Tibial artery (tissue), 4 donors: ENCODE measurements at regions not wholly inside any gene's neighbourhood (a gene's known extent, or its start where the extent isn't known, plus 50 kb on each side); places are given as distances from the start of the nearest gene placed in this dataset.

Experiments used
- DNase-seq, 2 donors: peaks; one replicate each; pipeline ENCODE4 v3.0.0-alpha.2; 2019
- H3K27ac ChIP-seq, 2 donors: fragments of 200-600 bp; sonication (generic) in 1 of 2; 1 replicate in 1 of 2; 2 replicates in 1 of 2; pipeline ENCODE4 v1.5.1; 2018 to 2019; ENCODE audit warnings: mild to moderate bottlenecking in 1 of 2
- H3K27me3 ChIP-seq, 2 donors: fragments of 200-600 bp; sonication (generic) in 1 of 2; one replicate each; pipeline versions ENCODE4 v1.5.1 to v1.6.0; 2016 to 2019
- H3K36me3 ChIP-seq, 3 donors: fragments of 200-600 bp; sonication (generic) in 2 of 3; one replicate each; pipeline ENCODE4 v1.5.1; 2016 to 2019; ENCODE audit warnings: mild to moderate bottlenecking in 2 of 3
- H3K4me1 ChIP-seq, 4 donors: fragments of 200-600 bp; sonication (generic) in 2 of 4; 1 replicate in 3 of 4; 2 replicates in 1 of 4; pipeline ENCODE4 v1.5.1; 2016 to 2019
- H3K4me3 ChIP-seq, 2 donors: fragments of 200-600 bp; sonication (generic) in 1 of 2; 1 replicate in 1 of 2; 2 replicates in 1 of 2; pipeline ENCODE4 v1.5.1; 2018 to 2019; ENCODE audit warnings: mild to moderate bottlenecking in 2 of 2
- H3K9me3 ChIP-seq, 3 donors: fragments of 200-600 bp; sonication (generic) in 1 of 3; one replicate each; pipeline ENCODE4 v1.5.1; 2016 to 2019
- CTCF ChIP-seq, 2 experiments: fragments of 200-600 bp in 1 of 2; fragments of 450-650 bp in 1 of 2; IDR thresholded peaks; one replicate each; pipeline ENCODE4 v1.5.1; 2017 to 2019; ENCODE audit warnings: antibody characterized with exemption in 2 of 2, mild to moderate bottlenecking in 1 of 2, moderate library complexity in 1 of 2
- intact Hi-C: fragments of 100-400 bp; cut with DNase I; formaldehyde crosslinking; loops from one replicate; pipeline ENCODE4 v1.15.0; 2023; ENCODE audit warnings: low total_unique reads

DNA sequence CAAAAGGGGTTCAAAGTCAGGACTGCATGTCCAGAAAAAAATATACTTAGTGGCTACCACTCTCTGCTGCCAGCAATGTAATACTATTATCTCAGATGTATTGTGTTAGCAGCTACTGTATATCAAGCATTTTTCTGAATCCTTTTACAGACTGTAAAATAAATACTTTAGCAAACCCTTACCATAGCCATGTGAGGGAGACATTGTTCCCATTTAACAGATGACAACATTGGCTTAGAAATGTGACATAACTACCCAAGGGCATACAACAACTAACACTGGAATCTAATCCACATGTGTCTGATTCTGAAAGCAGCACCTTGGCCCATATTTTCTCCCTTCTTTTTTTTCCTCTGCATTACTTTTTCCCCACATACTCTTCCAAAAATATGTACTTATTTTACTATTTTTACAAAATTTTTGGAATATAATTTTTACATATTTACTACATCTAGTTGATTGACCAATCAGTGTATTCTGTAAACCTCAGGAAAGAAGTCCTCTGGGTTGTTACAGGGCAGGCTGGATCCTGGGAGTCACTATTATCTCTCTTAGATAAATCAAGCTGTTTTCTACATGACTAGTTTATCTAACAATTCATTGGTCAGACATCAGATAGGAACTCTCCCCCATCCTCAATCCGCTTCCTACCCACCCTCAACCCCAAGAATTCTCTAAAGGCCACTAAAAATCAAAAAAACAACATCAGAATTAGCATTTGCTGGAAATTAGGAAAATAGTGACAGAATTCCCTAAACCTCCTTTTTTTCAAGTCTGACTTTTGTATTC is 154.1 kb downstream of the BTG1 start:
- H3K27me3 ChIP-seq: no peaks in the 10 kb centered on the region
- H3K4me3 ChIP-seq: no peak overlapping the region
- H3K27ac ChIP-seq: peak overlapping the region; percentile 46 to 64
- H3K36me3 ChIP-seq: no peaks in the 10 kb centered on the region
- H3K9me3 ChIP-seq: no peaks in the 10 kb centered on the region
- DNase-seq: no peak
- H3K4me1 ChIP-seq: peaks cover 0 to 42% (median 8%) of the 10 kb centered on the region in 4 donors
- TF ChIP-seq CTCF (IDR thresholded peaks at IDR 0.05): no peak
- intact Hi-C loops: no loop called here

GRCh38 chr12:91990525-91990924 is 155.1 kb downstream of the BTG1 start:
- DNase-seq: no peak
- Histone ChIP-seq H3K36me3 (no peaks in the 10 kb centered on the region), H3K27me3 (no peaks in the 10 kb centered on the region), H3K9me3 (no peaks in the 10 kb centered on the region), H3K27ac (peak overlapping the region; percentile 46 to 64), H3K4me3 (no peak overlapping the region), H3K4me1 (peaks cover under 1 to 48% (median 14%) of the 10 kb centered on the region in 4 donors)
- intact Hi-C loops: no loop called here
- no peak for TF ChIP-seq CTCF (IDR thresholded peaks at IDR 0.05)

DNA sequence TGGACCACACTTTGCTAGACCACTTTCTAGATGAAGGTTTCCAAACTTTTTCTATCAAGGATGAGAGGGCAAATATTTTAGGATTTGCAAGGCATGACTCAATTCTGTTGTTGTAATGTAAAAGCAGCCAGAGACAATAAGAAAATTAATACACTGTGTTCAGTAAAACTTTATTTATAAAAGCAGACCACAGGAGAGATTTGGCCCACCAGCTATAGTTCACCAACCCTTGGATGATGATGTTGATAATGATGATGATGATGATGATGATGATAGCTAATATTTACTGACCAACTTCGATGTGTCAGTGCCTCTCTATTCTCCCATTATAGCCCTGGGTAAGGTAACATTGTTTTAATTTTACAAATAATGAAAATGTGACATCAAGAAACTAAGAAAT is 156.5 kb downstream of the BTG1 start:
- no peak for DNase-seq
- H3K9me3 ChIP-seq: no peaks in the 10 kb centered on the region
- H3K36me3 ChIP-seq: no peaks in the 10 kb centered on the region
- H3K4me3 ChIP-seq: no peak overlapping the region
- no peak for TF ChIP-seq CTCF (IDR thresholded peaks at IDR 0.05)
- H3K27me3 ChIP-seq: no peaks in the 10 kb centered on the region
- intact Hi-C loops: loop anchor here (10.0 kb wide), 1 partner anchor 134 kb away; no protein-coding TSS in a partner anchor
- peak overlapping the region; percentile 29 to 64 for H3K27ac ChIP-seq
- H3K4me1 ChIP-seq: peaks cover 12 to 62% (median 24%) of the 10 kb centered on the region in 4 donors

GRCh38 chr12:91988086-91988923 is 157.3 kb downstream of the BTG1 start:
- H3K4me1 ChIP-seq: peaks cover 12 to 70% (median 26%) of the 10 kb centered on the region in 4 donors
- H3K27me3 ChIP-seq: no peaks in the 10 kb centered on the region
- DNase-seq: peak in 1 of 2 donors; percentile 22
- H3K36me3 ChIP-seq: no peaks in the 10 kb centered on the region
- H3K9me3 ChIP-seq: no peaks in the 10 kb centered on the region
- no peak overlapping the region for H3K4me3 ChIP-seq
- no peak for TF ChIP-seq CTCF (IDR thresholded peaks at IDR 0.05)
- peak overlapping the region; percentile 29 to 64 for H3K27ac ChIP-seq
- intact Hi-C loops: loop anchor here (10.0 kb wide), 1 partner anchor 134 kb away; no protein-coding TSS in a partner anchor

DNA sequence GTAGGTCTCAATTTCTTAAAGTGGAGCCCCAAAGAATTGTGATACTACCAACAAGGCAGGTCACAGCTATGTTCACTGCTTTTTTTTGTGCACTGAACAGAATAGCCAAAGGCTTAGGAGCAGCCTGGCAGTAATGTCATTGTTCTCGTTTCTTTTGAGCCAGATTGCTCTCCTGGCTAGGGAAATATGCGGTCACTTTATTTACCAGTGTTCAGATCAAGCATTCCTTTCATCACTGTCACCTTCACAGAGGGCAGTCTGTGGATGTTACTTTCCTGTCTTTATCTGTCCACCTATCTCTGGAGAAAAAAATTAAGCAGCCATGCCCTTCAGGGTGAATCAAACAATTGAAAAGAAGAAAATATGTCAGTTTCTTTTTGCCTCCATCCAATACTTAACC is 159.6 kb downstream of the BTG1 start:
- no peak for DNase-seq
- Histone ChIP-seq H3K4me1 (peaks cover 12 to 72% (median 32%) of the 10 kb centered on the region in 4 donors), H3K9me3 (no peaks in the 10 kb centered on the region), H3K27ac (no peak overlapping the region), H3K4me3 (no peak overlapping the region), H3K36me3 (no peaks in the 10 kb centered on the region), H3K27me3 (no peaks in the 10 kb centered on the region)
- no peak for TF ChIP-seq CTCF (IDR thresholded peaks at IDR 0.05)
- intact Hi-C loops: loop anchor here (10.0 kb wide), 1 partner anchor 131 kb away; no protein-coding TSS in a partner anchor
